HG02571 (cell line): ENCODE measurements at regions not wholly inside any gene's neighbourhood (a gene's known extent, or its start where the extent isn't known, plus 50 kb on each side); places are given as distances from the start of the nearest gene placed in this dataset.
A peak's percentile ranks its signal among the peaks of the same experiment; 100 is the strongest.

Experiments used
- ATAC-seq: cut with Tn5 transposase; IDR thresholded peaks from one replicate; pipeline ENCODE4 v1.9.1; 2021; ENCODE audit warnings: mild to moderate bottlenecking, moderate library complexity; ENCODE audit not compliant: unreplicated experiment

- no peak for ATAC-seq
These were observed 651.0 kb upstream of the RORB start for GRCh38 chr9:73845954-73846690.

- ATAC-seq = no peak
These were observed 649.6 kb upstream of the RORB start for GRCh38 chr9:73847536-73847935.

- no peak for ATAC-seq
These were observed 643.6 kb upstream of the RORB start for GRCh38 chr9:73853549-73853948.

GRCh38 chr9:73855206-73855605 is 641.9 kb upstream of the RORB start:
- no peak for ATAC-seq

GRCh38 chr9:73863924-73864323 is 633.2 kb upstream of the RORB start:
- no peak for ATAC-seq

- no peak for ATAC-seq
These were observed 630.7 kb upstream of the RORB start for GRCh38 chr9:73866451-73866850.

- ATAC-seq = peak; percentile 100
These were observed 627.9 kb upstream of the RORB start for GRCh38 chr9:73869264-73869663.

- no peak for ATAC-seq
These were observed 625.5 kb upstream of the RORB start for GRCh38 chr9:73871636-73872035.

GRCh38 chr9:73872701-73873100 is 624.4 kb upstream of the RORB start:
- no peak for ATAC-seq

GRCh38 chr9:73880101-73880500 is 617.0 kb upstream of the RORB start:
- no peak for ATAC-seq

GRCh38 chr9:73889023-73889422 is 608.1 kb upstream of the RORB start:
- ATAC-seq = no peak

GRCh38 chr9:73890685-73891277 is 606.4 kb upstream of the RORB start:
- no peak for ATAC-seq

- ATAC-seq = no peak
These were observed 604.8 kb upstream of the RORB start for GRCh38 chr9:73892335-73892734.

- ATAC-seq = no peak
These were observed 603.9 kb upstream of the RORB start for GRCh38 chr9:73893230-73893629.

GRCh38 chr9:73896061-73896460 is 601.1 kb upstream of the RORB start:
- no peak for ATAC-seq

GRCh38 chr9:73906671-73907070 is 590.5 kb upstream of the RORB start:
- ATAC-seq = no peak

GRCh38 chr9:73911804-73912203 is 585.3 kb upstream of the RORB start:
- ATAC-seq = no peak

GRCh38 chr9:73916016-73916673 is 581.0 kb upstream of the RORB start:
- ATAC-seq = no peak

- ATAC-seq = no peak
These were observed 577.4 kb upstream of the RORB start for GRCh38 chr9:73919712-73920111.

GRCh38 chr9:73923796-73924195 is 573.3 kb upstream of the RORB start:
- ATAC-seq = no peak

- no peak for ATAC-seq
These were observed 546.0 kb upstream of the RORB start for GRCh38 chr9:73951147-73951546.

- no peak for ATAC-seq
These were observed 534.3 kb upstream of the RORB start for GRCh38 chr9:73962792-73963191.
